GM19455 (cell line): ENCODE measurements at regions not wholly inside any gene's neighbourhood (a gene's known extent, or its start where the extent isn't known, plus 50 kb on each side); places are given as distances from the start of the nearest gene placed in this dataset.
"Not testable (repeated sequence)": the region's sequence is repeated elsewhere in the genome, so short reads cannot be mapped to it uniquely, and the experiment has no call there.

Experiments used
- ATAC-seq: cut with Tn5 transposase; IDR thresholded peaks from one replicate; pipeline ENCODE4 v1.9.1; 2021; ENCODE audit not compliant: unreplicated experiment

GRCh38 chr3:102290241-102290640 is 144.6 kb upstream of the ZPLD1 start:
- no peak for ATAC-seq

DNA sequence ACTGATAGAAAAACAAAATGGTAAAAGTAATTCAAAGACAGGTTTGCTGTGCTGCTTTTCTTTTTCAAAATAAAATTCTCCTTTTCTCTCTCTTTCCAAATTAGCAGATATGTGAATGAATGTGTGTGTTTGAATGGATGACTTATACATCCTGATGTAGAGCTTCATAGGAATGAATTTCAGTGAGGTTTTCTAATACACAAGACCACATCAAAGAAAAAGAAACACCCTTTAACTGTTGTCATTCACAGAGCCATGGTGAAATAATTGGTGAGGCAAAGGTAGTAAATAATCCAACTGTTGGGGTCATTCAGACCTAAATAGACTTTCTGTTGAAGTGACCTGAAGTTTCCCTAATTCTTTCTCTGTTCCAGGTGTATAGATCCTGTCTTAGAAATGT is 139.1 kb upstream of the ZPLD1 start:
- ATAC-seq = no peak

DNA sequence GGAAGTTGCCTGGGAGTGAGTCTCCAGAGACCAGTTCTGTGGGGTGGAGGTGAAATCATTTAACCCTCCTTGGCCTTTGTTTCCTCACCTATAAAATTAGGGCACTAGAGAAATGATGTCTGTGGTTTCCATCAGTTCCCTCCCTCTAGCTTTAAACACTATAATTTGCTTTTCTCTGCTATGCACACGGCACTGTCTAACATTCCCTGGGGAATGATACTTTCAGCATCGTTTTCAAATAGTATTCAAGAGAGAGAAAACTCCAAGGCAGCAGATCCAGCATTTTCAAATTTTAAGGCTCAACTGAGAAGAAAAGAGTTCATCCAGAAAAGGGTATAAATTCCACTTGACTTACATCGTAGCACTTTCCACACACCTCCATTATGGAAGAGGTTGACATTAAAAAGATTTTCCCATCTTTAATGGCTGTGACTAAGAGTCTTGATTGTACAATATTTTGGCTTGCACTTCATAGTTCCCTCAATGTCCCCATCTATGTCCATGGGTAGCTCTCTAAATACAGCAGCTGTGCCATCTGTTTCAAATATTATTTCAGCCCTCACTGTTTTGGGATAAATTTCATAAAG is 137.7 kb upstream of the ZPLD1 start:
- ATAC-seq = no peak

- ATAC-seq = no peak
These were observed 135.5 kb upstream of the ZPLD1 start for GRCh38 chr3:102299125-102299877.

DNA sequence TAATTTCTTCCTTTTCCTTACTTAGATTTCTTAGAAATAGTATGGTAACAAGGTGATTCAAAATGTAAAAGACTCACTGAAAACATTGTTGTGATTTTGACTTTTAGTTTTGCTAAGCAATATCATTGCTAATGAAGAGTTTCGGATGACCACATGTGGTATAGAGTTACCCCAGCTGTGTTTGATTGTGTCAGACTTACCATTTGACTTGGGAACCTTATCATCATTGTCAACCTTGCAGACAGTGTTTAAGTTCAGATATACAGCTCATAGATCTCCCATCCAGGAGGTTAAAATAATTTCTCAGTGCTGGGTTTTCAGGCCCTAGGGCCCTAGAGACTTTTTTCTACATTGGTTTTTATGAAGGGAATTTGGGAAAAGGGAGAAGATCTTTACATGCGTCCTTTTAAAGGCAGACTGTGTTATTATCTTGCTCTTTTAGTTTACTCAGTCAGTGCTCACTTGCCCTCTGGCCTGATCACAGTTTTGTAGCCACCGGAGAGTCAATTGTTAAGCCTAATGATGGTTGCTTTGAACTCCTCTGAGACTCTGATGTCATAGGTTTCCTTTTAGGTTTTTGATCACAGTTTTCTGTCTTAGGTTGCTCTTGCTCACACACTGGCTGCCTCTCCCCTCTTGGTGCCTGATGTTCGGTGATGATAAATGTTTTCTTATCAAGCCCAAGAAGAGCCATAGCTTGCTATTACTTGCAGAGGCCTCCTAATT is 133.5 kb upstream of the ZPLD1 start:
- ATAC-seq = no peak

DNA sequence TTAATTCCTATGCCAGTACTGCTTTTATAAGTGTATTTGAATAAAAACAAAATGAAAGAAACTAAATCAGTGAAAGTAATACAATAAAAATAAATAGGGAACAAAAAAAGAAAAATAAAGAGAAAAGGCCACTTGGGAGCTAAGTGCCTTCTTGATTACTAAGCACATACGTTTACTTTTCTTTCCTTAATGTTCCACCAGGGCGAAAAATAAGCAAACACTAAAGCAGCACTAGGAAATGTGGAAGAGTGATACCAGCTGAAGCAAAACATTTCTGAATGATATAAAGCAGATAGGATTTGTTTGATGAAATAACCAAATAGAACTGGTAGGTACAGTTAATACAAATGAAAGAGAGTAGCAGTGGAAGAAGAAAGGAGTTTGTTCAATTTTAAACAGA is 132.8 kb upstream of the ZPLD1 start:
- no peak for ATAC-seq

- ATAC-seq = no peak
These were observed 130.3 kb upstream of the ZPLD1 start for GRCh38 chr3:102304550-102304949.

- ATAC-seq = no peak
These were observed 127.4 kb upstream of the ZPLD1 start for GRCh38 chr3:102307442-102307841.

GRCh38 chr3:102329066-102329465 is 105.7 kb upstream of the ZPLD1 start:
- ATAC-seq = no peak

GRCh38 chr3:102329561-102329960 is 105.3 kb upstream of the ZPLD1 start:
- ATAC-seq = no peak

- no peak for ATAC-seq
These were observed 102.6 kb upstream of the ZPLD1 start for GRCh38 chr3:102332205-102332604.

GRCh38 chr3:102332934-102333333 is 101.9 kb upstream of the ZPLD1 start:
- ATAC-seq = no peak

DNA sequence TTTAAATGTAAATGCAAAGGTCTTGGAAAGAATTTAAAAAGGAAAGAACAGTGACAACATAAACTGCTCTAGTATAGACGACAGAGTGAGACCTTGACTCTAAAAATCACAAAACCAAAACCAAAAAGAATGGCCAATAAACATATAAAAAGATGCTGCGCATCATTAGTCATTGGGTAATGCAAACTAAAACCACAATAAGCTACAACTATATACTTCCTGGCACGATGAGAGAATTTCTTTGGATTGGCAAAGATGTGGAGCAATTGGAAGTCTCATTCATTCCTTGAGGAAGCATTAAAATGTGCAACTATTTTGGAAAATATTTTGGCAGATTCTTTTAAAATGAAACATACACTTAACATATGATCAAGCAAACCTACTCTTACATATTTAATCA is 98.7 kb upstream of the ZPLD1 start:
- no peak for ATAC-seq

DNA sequence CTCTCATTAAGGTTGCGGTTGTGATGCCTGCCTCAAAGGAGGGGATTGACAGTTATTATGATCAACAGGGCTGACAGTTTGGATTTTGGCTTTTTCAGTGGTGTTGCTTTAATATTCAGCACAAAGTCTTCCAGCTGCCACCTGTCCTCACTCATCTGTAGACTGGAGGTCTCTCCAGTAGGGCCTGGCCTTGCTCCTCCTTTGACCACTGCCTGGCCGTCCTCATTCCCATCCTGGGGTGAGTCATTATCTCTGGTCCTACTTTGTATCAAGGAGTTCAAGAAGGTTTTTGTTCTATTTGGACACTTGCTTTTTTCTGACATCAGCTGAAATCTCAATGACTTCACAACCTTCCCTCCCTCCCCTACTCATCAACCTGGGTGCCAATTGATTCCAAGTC is 95.1 kb upstream of the ZPLD1 start:
- ATAC-seq = no peak

- no peak for ATAC-seq
These were observed 87.9 kb upstream of the ZPLD1 start for GRCh38 chr3:102346897-102347296.

DNA sequence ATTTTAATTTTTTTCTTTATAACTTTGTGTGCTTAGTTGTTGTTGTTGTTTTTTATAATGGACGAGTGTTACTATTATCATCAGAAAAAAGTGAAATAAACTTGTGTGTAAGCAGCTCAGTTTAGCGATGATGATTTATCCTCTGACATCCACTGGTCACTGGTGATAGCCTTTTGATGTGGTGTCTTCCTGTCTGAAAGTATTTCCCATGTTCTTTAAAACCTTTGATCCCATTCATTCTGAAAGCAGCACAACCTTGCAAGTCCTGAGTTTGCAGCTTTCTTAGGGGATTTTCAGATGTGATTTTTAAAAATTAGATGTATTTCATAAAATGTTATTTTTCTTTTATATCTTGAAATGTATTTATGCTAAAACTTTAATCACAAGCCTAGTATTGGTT is 85.9 kb upstream of the ZPLD1 start:
- ATAC-seq = no peak

- no peak for ATAC-seq
These were observed 81.7 kb upstream of the ZPLD1 start for GRCh38 chr3:102353148-102353547.

DNA sequence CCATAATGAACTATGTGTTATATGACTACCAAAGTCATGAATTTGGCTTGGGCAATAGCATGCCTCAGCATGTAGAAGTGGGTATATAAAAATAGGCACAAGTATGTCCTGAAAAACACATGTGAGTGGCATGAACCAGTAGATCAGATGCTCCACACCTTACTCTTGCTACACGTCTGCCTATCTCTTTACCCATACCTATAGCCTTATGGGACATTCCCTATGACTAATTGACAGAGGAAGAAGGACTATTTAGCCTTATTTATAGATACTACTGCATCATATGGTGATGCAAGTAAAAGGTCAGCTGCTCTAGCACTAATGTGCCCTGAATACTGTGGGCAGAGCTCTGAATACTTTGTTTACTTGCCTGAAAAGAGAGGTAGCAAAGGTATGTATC is 81.0 kb upstream of the ZPLD1 start:
- ATAC-seq = no peak

DNA sequence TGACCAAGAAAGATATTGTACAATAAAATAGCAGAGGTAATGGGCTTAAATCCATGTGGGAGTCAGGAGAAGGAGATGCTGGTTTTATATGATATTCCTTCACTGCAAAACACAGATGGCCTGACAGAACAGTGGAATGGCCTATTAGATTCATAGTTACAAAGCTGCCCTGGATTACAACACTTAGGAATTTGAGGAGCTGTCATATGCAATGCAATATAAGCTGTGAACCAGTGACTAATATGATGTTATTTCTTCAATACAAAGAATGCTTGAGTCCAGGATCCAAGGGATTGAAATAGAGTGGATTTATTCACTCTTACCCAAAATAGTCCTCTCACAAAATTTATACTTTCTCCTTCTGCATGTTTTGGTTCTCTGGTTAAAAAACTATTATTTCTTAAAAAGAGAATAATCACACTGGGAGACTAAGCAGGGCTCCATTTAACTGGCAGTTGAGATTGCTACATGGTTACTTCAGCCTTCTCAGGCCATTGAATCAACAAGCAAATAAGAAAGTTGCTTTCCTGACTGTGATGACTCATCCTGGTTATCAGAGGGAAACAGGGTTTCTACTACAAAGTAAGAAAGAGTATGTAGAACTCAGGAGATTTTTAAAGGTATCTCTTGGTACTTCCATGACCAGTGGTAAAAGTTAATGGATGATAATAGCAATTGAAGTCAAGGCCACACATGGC is 79.8 kb upstream of the ZPLD1 start:
- ATAC-seq = no peak

DNA sequence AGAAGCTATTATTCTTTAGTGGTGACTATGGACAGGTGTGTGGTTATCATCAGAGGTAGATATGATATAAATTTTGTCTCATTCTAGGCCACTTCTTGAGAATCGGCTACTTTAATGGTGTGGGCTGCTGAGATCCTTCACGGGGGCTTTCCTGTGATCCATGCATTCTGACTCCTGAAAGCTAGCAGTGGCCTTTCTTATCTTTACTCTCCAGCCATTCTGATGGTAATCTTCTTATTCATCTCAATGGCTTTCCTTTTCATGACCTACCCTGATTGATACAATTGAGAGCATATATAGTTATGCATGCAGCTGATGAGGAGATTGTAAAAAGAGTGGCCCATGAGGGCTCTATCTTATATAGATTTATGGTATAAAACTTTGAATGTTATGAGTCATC is 78.3 kb upstream of the ZPLD1 start:
- ATAC-seq = no peak

GRCh38 chr3:102357313-102357712 is 77.5 kb upstream of the ZPLD1 start:
- not testable (repeated sequence) for ATAC-seq
